ENCODE measurements at regions not wholly inside any gene's neighbourhood (a gene's known extent, or its start where the extent isn't known, plus 50 kb on each side); places are given as distances from the start of the nearest gene placed in this dataset.

- TF ChIP-seq POLR2AphosphoS5 (IDR thresholded peaks at IDR 0.05; ENCODE audit: low read depth, low read length) (no peak), POLR2A (IDR thresholded peaks at IDR 0.05; ENCODE audit: low read depth, low read length) (no peak), TAF1 (IDR thresholded peaks at IDR 0.05; ENCODE audit: low read depth, low read length) (no peak)
These were observed 232.4 kb upstream of the HNRNPA3 start for GRCh38 chr2:176979981-176980710.

Data from GM12891 (cell line).